ENCODE measurements at regions not wholly inside any gene's neighbourhood (a gene's known extent, or its start where the extent isn't known, plus 50 kb on each side); places are given as distances from the start of the nearest gene placed in this dataset.
A peak's percentile ranks its signal among the peaks of the same experiment; 100 is the strongest.

DNA sequence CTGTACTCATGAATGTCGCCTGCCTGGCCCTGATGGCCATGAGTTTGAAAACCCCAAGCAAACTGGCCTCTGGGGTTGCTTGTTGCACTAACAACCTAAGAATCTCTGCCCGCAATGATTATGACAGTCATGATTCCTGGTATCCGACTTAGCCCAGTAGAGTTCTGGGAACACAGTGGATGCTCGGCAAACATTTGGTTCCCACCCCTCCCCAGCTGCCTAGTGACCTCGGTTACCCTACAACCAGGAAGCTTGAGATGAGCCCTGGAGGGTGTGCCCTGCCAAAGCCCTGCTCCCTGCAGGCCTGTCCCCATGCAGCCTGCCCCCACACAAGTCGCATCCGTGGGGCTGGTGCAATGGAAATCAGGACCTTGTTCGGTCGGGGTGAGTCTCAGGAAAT lies 76.0 kb upstream of the ZBTB40 start:
- Histone ChIP-seq H3K27me3 (ENCODE audit: control insufficient read depth in 2 of 2, insufficient read depth in 2 of 2, low read length in 2 of 2) (peaks cover 2 to 6% of the 10 kb centered on the region in 2 donors), H3K9me3 (ENCODE audit: control insufficient read depth in 2 of 2, low read length in 2 of 2) (peaks cover 0 to 3% of the 10 kb centered on the region in 2 donors), H3K4me1 (ENCODE audit: control insufficient read depth in 2 of 2, insufficient read depth in 2 of 2, low read length in 2 of 2) (no peaks in the 10 kb centered on the region), H3K9ac (ENCODE audit: low read depth in 1 of 2, low read length in 2 of 2) (no peak overlapping the region), H3K27ac (ENCODE audit: low read depth in 2 of 2, low read length in 2 of 2) (peak overlapping the region in 1 of 2 donors; percentile 16), H3K36me3 (ENCODE audit: control insufficient read depth in 2 of 2, insufficient read depth in 2 of 2, low read length in 2 of 2) (no peaks in the 10 kb centered on the region), H3K4me3 (ENCODE audit: low read length in 2 of 2) (no peak overlapping the region)

DNA sequence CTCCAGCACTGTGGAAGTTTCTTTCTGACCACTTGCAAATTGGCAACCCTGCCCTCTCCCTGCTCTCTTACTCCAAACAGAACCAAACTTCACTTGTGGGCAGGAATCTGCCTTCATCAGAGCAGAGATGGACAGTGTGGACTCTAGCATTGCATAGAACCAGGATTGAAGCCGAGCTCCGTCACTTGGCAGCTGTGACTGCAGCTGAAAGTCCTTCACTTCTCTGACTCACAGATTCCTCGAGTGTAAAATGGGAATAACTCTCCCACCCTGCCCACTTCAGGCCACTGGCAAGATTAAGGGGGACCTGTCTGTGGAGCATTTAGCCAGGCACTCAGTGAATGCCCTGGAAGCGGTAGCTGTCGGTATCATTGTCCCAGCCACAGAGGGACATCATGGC lies 75.7 kb upstream of the ZBTB40 start:
- H3K27me3 ChIP-seq (ENCODE audit: control insufficient read depth in 2 of 2, insufficient read depth in 2 of 2, low read length in 2 of 2): peaks cover 2 to 6% of the 10 kb centered on the region in 2 donors
- peaks cover 0 to 3% of the 10 kb centered on the region in 2 donors for H3K9me3 ChIP-seq (ENCODE audit: control insufficient read depth in 2 of 2, low read length in 2 of 2)
- H3K27ac ChIP-seq (ENCODE audit: low read depth in 2 of 2, low read length in 2 of 2): peak overlapping the region in 1 of 2 donors; percentile 23
- no peaks in the 10 kb centered on the region for H3K36me3 ChIP-seq (ENCODE audit: control insufficient read depth in 2 of 2, insufficient read depth in 2 of 2, low read length in 2 of 2)
- no peak overlapping the region for H3K9ac ChIP-seq (ENCODE audit: low read depth in 1 of 2, low read length in 2 of 2)
- H3K4me1 ChIP-seq (ENCODE audit: control insufficient read depth in 2 of 2, insufficient read depth in 2 of 2, low read length in 2 of 2): no peaks in the 10 kb centered on the region
- no peak overlapping the region for H3K4me3 ChIP-seq (ENCODE audit: low read length in 2 of 2)

DNA sequence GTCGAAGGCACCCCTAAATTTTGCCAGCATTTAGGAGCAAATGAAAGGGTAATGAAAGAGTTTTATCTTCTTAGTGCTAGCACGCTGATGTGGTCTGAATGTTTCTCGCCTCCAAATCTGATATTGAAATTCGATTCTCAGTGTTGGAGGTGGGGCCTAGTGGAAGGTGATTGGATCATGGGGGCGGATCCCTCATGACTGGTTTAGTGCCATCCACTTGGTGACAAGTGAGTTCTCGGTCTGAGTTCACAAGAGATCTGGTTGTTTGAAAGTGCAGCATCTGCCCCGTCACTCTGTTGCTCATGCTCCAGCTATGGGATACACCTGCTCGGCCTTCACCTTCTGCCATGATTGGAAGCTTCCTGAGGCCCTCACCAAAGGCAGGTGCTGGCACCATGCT lies 75.1 kb upstream of the ZBTB40 start:
- no peak overlapping the region for H3K4me3 ChIP-seq (ENCODE audit: low read length in 2 of 2)
- no peaks in the 10 kb centered on the region for H3K4me1 ChIP-seq (ENCODE audit: control insufficient read depth in 2 of 2, insufficient read depth in 2 of 2, low read length in 2 of 2)
- no peaks in the 10 kb centered on the region for H3K36me3 ChIP-seq (ENCODE audit: control insufficient read depth in 2 of 2, insufficient read depth in 2 of 2, low read length in 2 of 2)
- H3K27me3 ChIP-seq (ENCODE audit: control insufficient read depth in 2 of 2, insufficient read depth in 2 of 2, low read length in 2 of 2): peaks cover 2 to 6% of the 10 kb centered on the region in 2 donors
- peaks cover 0 to 3% of the 10 kb centered on the region in 2 donors for H3K9me3 ChIP-seq (ENCODE audit: control insufficient read depth in 2 of 2, low read length in 2 of 2)
- no peak overlapping the region for H3K27ac ChIP-seq (ENCODE audit: low read depth in 2 of 2, low read length in 2 of 2)
- no peak overlapping the region for H3K9ac ChIP-seq (ENCODE audit: low read depth in 1 of 2, low read length in 2 of 2)

DNA sequence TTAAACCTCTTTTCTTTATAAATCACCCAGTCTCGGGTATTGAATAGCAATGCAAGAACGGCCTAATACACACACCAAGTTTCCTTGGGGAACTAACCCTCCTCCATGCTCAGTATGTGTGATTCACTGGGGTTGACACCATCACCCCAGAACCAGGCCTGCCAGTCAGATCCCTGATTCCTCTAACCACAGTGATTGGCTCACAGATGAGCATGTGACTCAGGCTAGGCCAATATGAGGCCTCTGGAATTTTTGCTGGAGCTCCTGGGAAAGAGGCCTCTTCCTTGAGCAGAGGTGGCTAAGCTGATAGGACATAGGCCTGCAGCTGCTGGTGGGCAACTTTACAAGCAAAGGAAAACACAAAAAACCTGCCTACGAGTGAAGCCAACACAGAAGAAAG lies 74.7 kb upstream of the ZBTB40 start:
- Histone ChIP-seq H3K27ac (ENCODE audit: low read depth in 2 of 2, low read length in 2 of 2) (no peak overlapping the region), H3K9ac (ENCODE audit: low read depth in 1 of 2, low read length in 2 of 2) (no peak overlapping the region), H3K27me3 (ENCODE audit: control insufficient read depth in 2 of 2, insufficient read depth in 2 of 2, low read length in 2 of 2) (peaks cover 2 to 6% of the 10 kb centered on the region in 2 donors), H3K4me1 (ENCODE audit: control insufficient read depth in 2 of 2, insufficient read depth in 2 of 2, low read length in 2 of 2) (no peaks in the 10 kb centered on the region), H3K9me3 (ENCODE audit: control insufficient read depth in 2 of 2, low read length in 2 of 2) (peaks cover 0 to 3% of the 10 kb centered on the region in 2 donors), H3K36me3 (ENCODE audit: control insufficient read depth in 2 of 2, insufficient read depth in 2 of 2, low read length in 2 of 2) (no peaks in the 10 kb centered on the region), H3K4me3 (ENCODE audit: low read length in 2 of 2) (no peak overlapping the region)

DNA sequence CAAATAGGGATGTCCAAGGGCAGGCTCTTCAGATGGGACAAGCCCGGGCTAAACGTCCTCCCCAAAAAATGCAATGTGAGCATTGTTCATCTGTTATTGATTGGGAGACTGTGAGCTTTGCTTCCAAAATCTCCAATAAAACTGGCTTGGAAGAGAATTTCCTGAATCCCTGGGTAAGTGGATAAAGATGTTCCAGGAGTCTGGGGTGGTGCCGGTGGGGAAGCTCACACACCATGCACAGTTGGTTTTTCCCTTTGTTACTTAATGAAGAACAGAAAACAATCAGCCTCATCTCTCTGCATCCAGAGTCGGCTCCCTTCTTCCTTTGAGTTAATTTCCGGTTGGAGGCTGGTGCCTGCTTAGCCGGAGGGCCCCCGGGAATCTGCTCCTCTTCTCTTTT lies 72.1 kb upstream of the ZBTB40 start:
- H3K4me1 ChIP-seq (ENCODE audit: control insufficient read depth in 2 of 2, insufficient read depth in 2 of 2, low read length in 2 of 2): no peaks in the 10 kb centered on the region
- peaks cover 0 to 10% of the 10 kb centered on the region in 2 donors for H3K27me3 ChIP-seq (ENCODE audit: control insufficient read depth in 2 of 2, insufficient read depth in 2 of 2, low read length in 2 of 2)
- H3K27ac ChIP-seq (ENCODE audit: low read depth in 2 of 2, low read length in 2 of 2): no peak overlapping the region
- H3K9me3 ChIP-seq (ENCODE audit: control insufficient read depth in 2 of 2, low read length in 2 of 2): no peaks in the 10 kb centered on the region
- no peak overlapping the region for H3K4me3 ChIP-seq (ENCODE audit: low read length in 2 of 2)
- no peaks in the 10 kb centered on the region for H3K36me3 ChIP-seq (ENCODE audit: control insufficient read depth in 2 of 2, insufficient read depth in 2 of 2, low read length in 2 of 2)
- H3K9ac ChIP-seq (ENCODE audit: low read depth in 1 of 2, low read length in 2 of 2): no peak overlapping the region

DNA sequence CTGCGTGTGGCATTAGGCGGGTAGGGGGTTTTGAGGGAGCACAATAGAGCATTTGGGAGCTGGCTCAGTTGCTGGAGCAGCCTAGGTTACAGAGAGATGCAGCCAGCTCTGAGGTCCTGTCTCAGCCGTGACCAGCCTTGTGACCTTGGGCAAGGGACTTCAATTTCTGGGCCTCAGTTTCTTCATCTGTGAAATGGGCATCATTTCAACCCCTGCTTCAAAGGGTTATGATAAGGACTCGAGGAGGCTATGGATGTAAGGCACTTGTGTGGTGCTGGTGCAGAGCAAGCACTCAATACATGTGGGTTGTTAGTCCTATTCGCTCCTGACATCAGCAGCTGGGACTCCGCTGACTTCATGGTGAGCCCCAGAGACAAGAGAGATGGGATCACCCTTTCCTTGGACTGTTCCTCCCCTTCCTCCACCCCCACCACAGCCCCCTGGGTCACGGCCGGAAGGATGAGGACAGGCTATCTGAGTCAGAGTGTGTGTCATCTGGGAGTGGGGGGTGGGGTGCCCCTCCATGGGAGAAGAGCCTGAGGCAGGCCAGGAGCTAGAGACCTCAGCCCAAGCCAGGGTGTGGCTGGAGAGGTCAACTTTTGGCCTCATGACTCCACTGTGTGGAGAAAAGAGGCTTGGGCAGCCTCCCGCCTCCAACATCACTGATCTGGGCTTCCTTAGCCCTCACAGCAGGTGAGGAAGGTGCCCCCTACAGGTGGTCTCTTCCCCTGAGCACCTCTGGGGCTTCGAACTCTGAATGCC lies 71.4 kb upstream of the ZBTB40 start:
- Histone ChIP-seq H3K27ac (ENCODE audit: low read depth in 2 of 2, low read length in 2 of 2) (no peak overlapping the region), H3K27me3 (ENCODE audit: control insufficient read depth in 2 of 2, insufficient read depth in 2 of 2, low read length in 2 of 2) (peaks cover 0 to 10% of the 10 kb centered on the region in 2 donors), H3K4me1 (ENCODE audit: control insufficient read depth in 2 of 2, insufficient read depth in 2 of 2, low read length in 2 of 2) (no peaks in the 10 kb centered on the region), H3K36me3 (ENCODE audit: control insufficient read depth in 2 of 2, insufficient read depth in 2 of 2, low read length in 2 of 2) (no peaks in the 10 kb centered on the region), H3K9ac (ENCODE audit: low read depth in 1 of 2, low read length in 2 of 2) (no peak overlapping the region), H3K4me3 (ENCODE audit: low read length in 2 of 2) (no peak overlapping the region), H3K9me3 (ENCODE audit: control insufficient read depth in 2 of 2, low read length in 2 of 2) (no peaks in the 10 kb centered on the region)

DNA sequence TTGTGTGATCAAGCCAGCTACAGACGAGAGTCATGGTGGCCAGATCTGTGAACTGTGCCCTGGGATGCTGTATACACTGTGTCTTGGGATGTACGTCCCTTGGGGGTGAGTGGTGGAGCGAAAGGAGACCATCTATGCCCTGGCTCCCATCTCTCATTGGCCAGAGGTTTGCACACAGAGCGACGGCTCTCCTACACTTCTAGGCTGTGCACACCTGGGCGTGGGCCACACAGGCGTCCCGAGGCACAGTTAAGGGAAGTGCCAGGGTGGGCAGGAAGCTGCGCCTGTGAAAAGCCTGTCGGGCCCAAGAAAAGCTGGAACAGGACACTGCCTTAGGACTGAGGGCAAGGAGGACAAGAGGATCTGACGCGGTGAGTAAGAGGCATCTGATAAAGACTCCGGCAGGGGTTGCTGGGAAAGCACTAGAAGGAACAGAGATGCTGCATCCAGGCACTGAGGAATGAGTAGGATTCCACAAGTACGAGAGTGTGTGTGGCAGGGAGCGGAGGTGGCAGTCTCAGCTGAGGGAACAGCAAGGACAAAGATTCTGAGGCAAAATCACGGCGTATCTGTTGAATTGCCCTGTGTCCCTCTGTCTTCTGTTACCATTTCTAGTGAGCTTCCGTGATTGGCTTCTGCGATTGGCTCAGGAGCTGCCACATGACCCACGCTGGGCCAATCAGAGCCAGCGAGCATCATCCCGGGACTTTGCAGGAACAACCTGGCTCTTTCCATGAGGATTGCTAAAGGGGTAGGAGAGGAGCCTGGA lies 67.9 kb upstream of the ZBTB40 start:
- Histone ChIP-seq H3K4me1 (ENCODE audit: control insufficient read depth in 2 of 2, insufficient read depth in 2 of 2, low read length in 2 of 2) (peaks cover 0 to 3% of the 10 kb centered on the region in 2 donors), H3K9me3 (ENCODE audit: control insufficient read depth in 2 of 2, low read length in 2 of 2) (no peaks in the 10 kb centered on the region), H3K4me3 (ENCODE audit: low read length in 2 of 2) (no peak overlapping the region), H3K27me3 (ENCODE audit: control insufficient read depth in 2 of 2, insufficient read depth in 2 of 2, low read length in 2 of 2) (peaks cover 10 to 16% of the 10 kb centered on the region in 2 donors), H3K27ac (ENCODE audit: low read depth in 2 of 2, low read length in 2 of 2) (no peak overlapping the region), H3K9ac (ENCODE audit: low read depth in 1 of 2, low read length in 2 of 2) (no peak overlapping the region), H3K36me3 (ENCODE audit: control insufficient read depth in 2 of 2, insufficient read depth in 2 of 2, low read length in 2 of 2) (no peaks in the 10 kb centered on the region)

DNA sequence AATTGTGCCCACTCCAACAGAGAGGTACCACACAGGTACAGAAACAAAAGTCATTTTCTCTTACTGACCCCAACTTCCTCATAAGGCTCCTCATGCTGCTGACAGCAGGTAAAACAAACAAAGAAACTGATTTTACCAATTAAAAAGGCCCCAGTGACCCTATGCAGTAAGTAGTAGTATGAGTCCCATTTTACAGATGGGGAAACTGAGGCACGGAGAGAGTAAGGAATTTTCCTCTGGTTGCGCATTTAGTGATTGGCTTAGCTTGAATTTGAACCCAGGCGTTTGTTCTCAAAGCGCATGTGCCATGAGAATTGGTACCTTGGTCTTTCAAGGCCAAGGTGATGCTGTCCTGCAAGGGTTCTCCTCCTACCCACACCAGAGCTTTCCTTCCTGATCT lies 66.1 kb upstream of the ZBTB40 start:
- H3K4me3 ChIP-seq (ENCODE audit: low read length in 2 of 2): no peak overlapping the region
- no peak overlapping the region for H3K27ac ChIP-seq (ENCODE audit: low read depth in 2 of 2, low read length in 2 of 2)
- H3K36me3 ChIP-seq (ENCODE audit: control insufficient read depth in 2 of 2, insufficient read depth in 2 of 2, low read length in 2 of 2): no peaks in the 10 kb centered on the region
- no peak overlapping the region for H3K9ac ChIP-seq (ENCODE audit: low read depth in 1 of 2, low read length in 2 of 2)
- peaks cover 10 to 13% of the 10 kb centered on the region in 2 donors for H3K27me3 ChIP-seq (ENCODE audit: control insufficient read depth in 2 of 2, insufficient read depth in 2 of 2, low read length in 2 of 2)
- no peaks in the 10 kb centered on the region for H3K9me3 ChIP-seq (ENCODE audit: control insufficient read depth in 2 of 2, low read length in 2 of 2)
- H3K4me1 ChIP-seq (ENCODE audit: control insufficient read depth in 2 of 2, insufficient read depth in 2 of 2, low read length in 2 of 2): peaks cover 0 to 3% of the 10 kb centered on the region in 2 donors

DNA sequence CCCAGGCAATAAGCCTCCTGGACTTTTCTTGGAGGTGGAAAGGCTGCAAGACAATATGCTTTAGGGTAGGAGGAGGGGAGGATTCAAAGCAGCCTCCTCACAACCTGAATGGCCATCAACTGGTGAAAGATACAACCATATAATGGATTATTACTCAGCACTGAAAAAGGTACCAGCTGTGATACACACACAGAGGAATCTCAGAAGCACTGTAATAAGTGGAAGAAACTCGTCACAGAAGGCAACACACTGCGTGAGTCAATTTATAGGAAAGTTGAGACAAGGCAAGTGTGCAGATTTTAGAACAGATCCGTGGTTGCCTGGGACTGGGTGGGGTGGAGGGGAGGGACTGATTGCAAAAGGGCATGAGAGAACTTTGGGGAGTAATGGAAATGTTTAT lies 64.9 kb upstream of the ZBTB40 start:
- H3K4me3 ChIP-seq (ENCODE audit: low read length in 2 of 2): no peak overlapping the region
- H3K9me3 ChIP-seq (ENCODE audit: control insufficient read depth in 2 of 2, low read length in 2 of 2): no peaks in the 10 kb centered on the region
- peaks cover 0 to 3% of the 10 kb centered on the region in 2 donors for H3K4me1 ChIP-seq (ENCODE audit: control insufficient read depth in 2 of 2, insufficient read depth in 2 of 2, low read length in 2 of 2)
- peaks cover 10 to 13% of the 10 kb centered on the region in 2 donors for H3K27me3 ChIP-seq (ENCODE audit: control insufficient read depth in 2 of 2, insufficient read depth in 2 of 2, low read length in 2 of 2)
- no peak overlapping the region for H3K9ac ChIP-seq (ENCODE audit: low read depth in 1 of 2, low read length in 2 of 2)
- H3K36me3 ChIP-seq (ENCODE audit: control insufficient read depth in 2 of 2, insufficient read depth in 2 of 2, low read length in 2 of 2): no peaks in the 10 kb centered on the region
- no peak overlapping the region for H3K27ac ChIP-seq (ENCODE audit: low read depth in 2 of 2, low read length in 2 of 2)

DNA sequence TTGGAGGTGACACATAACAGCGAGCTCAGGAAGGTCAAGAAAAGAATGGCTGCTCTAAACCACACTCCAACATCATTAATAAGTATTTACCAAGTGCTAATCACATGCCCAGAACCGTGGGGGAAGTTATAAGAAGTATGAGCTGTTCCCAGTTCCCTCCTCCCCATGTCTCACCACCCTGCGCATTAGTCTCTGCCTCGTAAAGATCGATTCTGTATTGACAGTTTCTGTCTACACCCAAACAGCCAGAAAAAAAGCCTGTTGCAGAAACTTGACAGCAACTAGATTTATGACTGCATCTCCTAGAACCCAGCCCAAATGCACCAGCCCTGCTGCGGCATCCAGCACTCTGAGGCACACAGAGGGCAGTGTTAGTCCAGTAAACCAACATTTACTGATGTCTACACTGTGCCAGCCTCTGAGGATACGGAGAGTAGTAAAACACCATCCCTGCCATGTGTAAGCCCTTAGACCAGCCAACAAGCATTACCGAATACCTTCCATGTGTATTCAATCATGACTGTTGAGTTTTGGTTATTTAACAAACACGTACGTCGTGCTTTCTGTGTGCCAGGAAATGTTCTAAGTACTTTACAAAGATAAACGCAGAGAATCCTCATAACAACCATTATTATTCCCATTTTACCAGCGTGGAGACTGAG lies 63.6 kb upstream of the ZBTB40 start:
- H3K4me1 ChIP-seq (ENCODE audit: control insufficient read depth in 2 of 2, insufficient read depth in 2 of 2, low read length in 2 of 2): peaks cover 0 to 3% of the 10 kb centered on the region in 2 donors
- H3K27me3 ChIP-seq (ENCODE audit: control insufficient read depth in 2 of 2, insufficient read depth in 2 of 2, low read length in 2 of 2): peaks cover 9 to 10% of the 10 kb centered on the region in 2 donors
- no peak overlapping the region for H3K27ac ChIP-seq (ENCODE audit: low read depth in 2 of 2, low read length in 2 of 2)
- H3K9ac ChIP-seq (ENCODE audit: low read depth in 1 of 2, low read length in 2 of 2): no peak overlapping the region
- no peak overlapping the region for H3K4me3 ChIP-seq (ENCODE audit: low read length in 2 of 2)
- no peaks in the 10 kb centered on the region for H3K36me3 ChIP-seq (ENCODE audit: control insufficient read depth in 2 of 2, insufficient read depth in 2 of 2, low read length in 2 of 2)
- no peaks in the 10 kb centered on the region for H3K9me3 ChIP-seq (ENCODE audit: control insufficient read depth in 2 of 2, low read length in 2 of 2)
